HG03378 (cell line): ENCODE measurements at regions not wholly inside any gene's neighbourhood (a gene's known extent, or its start where the extent isn't known, plus 50 kb on each side); places are given as distances from the start of the nearest gene placed in this dataset.

Source experiments
- ATAC-seq: cut with Tn5 transposase; IDR thresholded peaks from one replicate; pipeline ENCODE4 v1.9.1; 2021; ENCODE audit warnings: mild to moderate bottlenecking, moderate library complexity; ENCODE audit not compliant: unreplicated experiment

- no peak for ATAC-seq
These were observed 133.0 kb downstream of the MAD2L1 start for GRCh38 chr4:119933606-119934005.

GRCh38 chr4:119932277-119932676 is 134.4 kb downstream of the MAD2L1 start:
- no peak for ATAC-seq

GRCh38 chr4:119930546-119930945 is 136.1 kb downstream of the MAD2L1 start:
- no peak for ATAC-seq

- no peak for ATAC-seq
These were observed 144.8 kb downstream of the MAD2L1 start for GRCh38 chr4:119921830-119922229.

GRCh38 chr4:119906277-119906676 is 160.4 kb downstream of the MAD2L1 start:
- ATAC-seq, result no peak

GRCh38 chr4:119898211-119898610 is 168.4 kb downstream of the MAD2L1 start:
- ATAC-seq, result no peak

GRCh38 chr4:119897260-119897659 is 169.4 kb downstream of the MAD2L1 start:
- ATAC-seq, result no peak

GRCh38 chr4:119894650-119895208 is 171.9 kb downstream of the MAD2L1 start:
- ATAC-seq, result no peak

GRCh38 chr4:119873794-119874325 is 192.8 kb downstream of the MAD2L1 start:
- no peak for ATAC-seq

GRCh38 chr4:119873132-119873531 is 193.5 kb downstream of the MAD2L1 start:
- no peak for ATAC-seq

- no peak for ATAC-seq
These were observed 194.2 kb downstream of the MAD2L1 start for GRCh38 chr4:119872371-119873016.

- ATAC-seq, result no peak
These were observed 195.8 kb downstream of the MAD2L1 start for GRCh38 chr4:119870856-119871255.

GRCh38 chr4:119865789-119866188 is 200.9 kb downstream of the MAD2L1 start:
- no peak for ATAC-seq

GRCh38 chr4:119865389-119865788 is 201.3 kb downstream of the MAD2L1 start:
- ATAC-seq, result no peak

GRCh38 chr4:119861731-119862130 is 204.9 kb downstream of the MAD2L1 start:
- ATAC-seq, result no peak

- ATAC-seq, result no peak
These were observed 208.5 kb downstream of the MAD2L1 start for GRCh38 chr4:119858176-119858575.

GRCh38 chr4:119854364-119854763 is 212.3 kb downstream of the MAD2L1 start:
- no peak for ATAC-seq

GRCh38 chr4:119851649-119852048 is 215.0 kb downstream of the MAD2L1 start:
- no peak for ATAC-seq

GRCh38 chr4:119841361-119841760 is 212.8 kb upstream of the PDE5A start:
- ATAC-seq, result peak; percentile 64

- ATAC-seq, result no peak
These were observed 207.0 kb upstream of the PDE5A start for GRCh38 chr4:119835613-119835910.

- no peak for ATAC-seq
These were observed 206.5 kb upstream of the PDE5A start for GRCh38 chr4:119834906-119835612.

- ATAC-seq, result no peak
These were observed 205.0 kb upstream of the PDE5A start for GRCh38 chr4:119833611-119834010.
